ENCODE measurements at regions not wholly inside any gene's neighbourhood (a gene's known extent, or its start where the extent isn't known, plus 50 kb on each side); places are given as distances from the start of the nearest gene placed in this dataset.
"Not testable (repeated sequence)": the region's sequence is repeated elsewhere in the genome, so short reads cannot be mapped to it uniquely, and the experiment has no call there.

DNA sequence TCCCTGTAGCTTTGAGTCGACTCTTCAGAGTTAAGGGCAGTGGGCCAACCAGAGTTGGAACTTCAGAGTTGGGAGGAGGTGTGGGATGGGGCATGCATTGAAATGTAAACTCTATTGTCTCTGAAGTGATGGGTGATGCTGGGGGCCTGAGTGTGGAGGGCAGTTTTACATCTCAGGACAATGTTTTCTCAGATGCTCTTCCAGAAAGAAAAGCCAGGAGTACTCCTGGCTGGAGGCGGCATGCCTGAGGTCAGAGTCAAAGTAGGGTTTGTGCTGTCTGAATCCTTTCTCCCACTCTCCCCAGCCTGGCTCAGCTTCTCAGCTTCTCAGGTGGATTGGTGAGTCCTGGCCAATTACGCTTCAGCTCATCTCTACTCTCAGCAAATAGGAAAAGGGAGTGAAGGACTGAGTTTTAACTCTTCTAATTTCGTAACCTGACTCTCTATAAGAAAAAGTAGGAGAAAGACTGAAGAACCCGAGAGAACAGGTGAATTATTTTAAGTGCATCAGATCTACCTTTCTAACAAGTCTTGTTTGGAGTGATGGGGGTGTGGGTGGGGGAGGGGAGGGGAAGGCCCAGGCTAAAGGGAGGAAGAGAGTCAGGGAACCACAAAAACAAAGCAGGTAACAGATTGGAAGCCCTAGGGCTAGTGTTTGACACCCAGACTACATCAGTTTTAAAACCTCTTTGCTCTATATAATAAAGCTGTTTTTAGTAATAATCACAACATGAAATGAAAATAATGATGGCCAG is 107.5 kb upstream of the PELI1 start:
- DNase-seq (ENCODE audit: low spot score) = no peak

DNA sequence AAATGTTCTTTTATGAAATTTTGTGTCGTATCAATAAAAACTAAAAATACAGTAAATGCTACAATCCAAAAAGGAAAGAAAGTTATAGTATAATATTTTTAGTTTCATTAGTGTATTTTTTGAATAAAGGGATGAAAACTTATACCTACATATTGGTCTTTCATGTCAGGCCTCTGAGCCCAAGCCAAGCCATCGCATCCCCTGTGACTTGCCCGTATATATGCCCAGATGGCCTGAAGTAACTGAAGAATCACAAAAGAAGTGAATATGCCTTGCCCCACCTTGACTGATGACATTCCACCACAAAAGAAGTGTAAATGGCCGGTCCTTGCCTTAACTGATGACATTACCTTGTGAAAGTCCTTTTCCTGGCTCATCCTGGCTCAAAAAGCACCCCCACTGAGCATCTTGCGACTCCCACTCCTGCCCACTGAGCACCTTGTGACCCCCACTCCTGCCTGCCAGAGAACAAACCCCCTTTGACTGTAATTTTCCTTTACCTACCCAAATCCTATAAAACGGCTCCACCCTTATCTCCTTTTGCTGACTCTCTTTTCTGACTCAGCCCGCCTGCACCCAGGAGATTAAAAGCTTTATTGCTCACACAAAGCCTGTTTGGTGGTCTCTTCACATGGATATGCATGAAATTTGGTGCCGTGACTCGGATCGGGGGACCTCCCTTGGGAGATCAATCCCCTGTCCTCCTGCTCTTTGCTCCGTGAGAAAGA is 108.2 kb upstream of the PELI1 start:
- DNase-seq (ENCODE audit: low spot score) = not testable (repeated sequence)

DNA sequence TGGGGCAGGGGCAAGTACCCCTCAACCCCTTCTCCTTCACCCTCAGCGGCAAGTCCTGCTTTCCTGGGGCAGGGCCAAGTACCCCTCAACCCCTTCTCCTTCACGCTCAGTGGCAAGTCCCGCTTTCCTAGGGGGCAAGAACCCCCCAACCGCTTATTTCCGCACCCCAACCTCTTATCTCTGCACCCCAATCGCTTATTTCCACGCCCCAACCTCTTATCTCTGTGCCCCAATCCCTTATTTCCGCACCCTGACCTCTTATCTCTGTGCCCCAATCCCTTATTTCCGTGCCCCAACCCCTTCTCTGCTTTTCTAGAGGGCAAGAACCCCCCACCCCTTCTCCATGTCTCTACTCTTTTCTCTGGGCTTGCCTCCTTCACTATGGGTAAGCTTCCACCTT is 109.2 kb upstream of the PELI1 start:
- DNase-seq (ENCODE audit: low spot score) = not testable (repeated sequence)

DNA sequence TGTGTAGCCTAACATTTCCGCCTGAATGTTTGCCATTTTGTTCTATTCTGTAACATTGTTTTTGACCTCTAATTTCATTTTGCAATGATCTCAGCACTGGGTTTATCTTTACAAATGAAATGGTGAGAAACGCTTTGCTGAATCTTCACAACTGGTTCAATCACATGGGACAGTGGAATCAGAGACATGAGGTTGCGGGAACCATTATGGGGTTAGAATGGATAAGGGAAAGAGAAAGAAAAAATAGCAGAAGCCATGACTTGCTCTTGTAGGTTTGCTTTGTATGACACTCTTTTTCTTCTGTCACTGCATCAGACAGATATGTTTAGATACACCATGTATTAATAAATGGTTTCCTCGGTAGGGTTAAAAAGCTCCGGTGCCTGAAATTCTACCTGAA is 114.3 kb upstream of the PELI1 start:
- DNase-seq (ENCODE audit: low spot score) = no peak

DNA sequence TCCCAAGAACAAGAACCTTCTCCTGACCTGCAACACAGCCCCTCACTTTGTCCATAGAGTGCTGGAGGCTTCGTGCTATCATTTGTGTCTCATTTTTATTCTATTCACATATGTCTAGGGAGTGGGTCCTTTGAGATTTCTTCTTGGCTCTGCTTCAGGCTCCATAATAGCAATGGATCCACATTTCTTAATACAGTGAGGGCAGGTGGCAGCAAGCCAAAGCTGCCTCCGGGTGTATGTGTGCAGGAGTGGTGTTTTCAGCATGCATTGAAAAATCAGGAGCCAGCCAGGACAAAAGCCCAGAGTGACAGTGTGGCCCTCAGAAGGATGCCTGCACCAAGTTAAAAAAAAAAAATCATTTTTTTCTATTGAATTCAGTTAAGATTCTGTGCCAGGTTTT is 115.1 kb upstream of the PELI1 start:
- no peak for DNase-seq (ENCODE audit: low spot score)

DNA sequence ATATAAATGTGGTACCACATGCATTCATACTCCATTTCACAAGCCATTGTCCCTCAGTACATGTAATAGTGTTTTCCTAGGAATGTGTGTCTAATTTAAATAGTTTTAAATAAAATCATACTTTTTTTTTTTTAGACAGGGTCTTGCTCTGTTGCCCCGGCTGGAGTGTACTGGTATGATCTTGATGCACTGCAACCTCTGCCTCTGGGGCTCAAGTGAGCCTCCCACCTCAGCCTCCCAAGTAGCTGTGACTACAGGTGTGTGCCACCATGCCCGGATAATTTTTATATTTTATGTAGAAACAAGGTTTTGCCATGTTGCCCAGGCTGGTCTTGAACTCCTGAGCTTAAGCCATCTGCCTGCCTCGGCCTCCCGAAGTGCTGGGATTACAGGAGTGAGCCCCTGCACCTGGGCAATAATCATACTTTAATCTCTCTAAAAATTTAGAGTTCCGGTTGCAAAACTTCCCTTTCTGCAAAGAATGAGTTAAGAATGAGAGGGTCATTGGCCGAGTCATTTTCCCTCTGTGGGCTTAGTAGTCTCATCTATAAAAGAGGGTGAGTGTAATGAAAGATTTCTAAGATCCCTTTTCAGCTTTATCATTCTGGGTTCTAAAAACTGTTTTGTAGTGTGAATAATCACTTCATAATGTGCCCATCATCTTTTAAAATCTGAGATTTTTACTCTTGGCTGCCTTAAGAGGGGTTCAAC is 116.0 kb upstream of the PELI1 start:
- DNase-seq (ENCODE audit: low spot score) = no peak

DNA sequence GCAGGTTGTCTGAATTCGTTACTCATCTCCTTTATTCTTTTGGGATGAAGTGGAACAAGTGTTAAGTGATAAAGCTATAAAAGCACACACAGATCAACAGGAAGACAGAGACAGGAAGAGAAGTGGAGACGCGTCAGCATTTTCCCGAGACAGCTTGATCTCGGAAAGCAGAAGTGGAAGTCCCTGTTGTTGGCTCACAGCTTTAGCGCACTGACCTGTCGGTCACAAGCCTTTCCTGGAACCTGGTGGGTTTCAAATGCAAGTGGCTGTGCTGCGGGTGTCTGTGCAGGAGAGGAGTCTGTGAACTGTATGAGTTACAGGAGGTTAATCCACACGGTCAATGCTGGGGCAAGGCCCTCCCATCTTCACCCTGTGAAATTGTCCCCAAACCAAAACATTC is 116.6 kb upstream of the PELI1 start:
- no peak for DNase-seq (ENCODE audit: low spot score)

DNA sequence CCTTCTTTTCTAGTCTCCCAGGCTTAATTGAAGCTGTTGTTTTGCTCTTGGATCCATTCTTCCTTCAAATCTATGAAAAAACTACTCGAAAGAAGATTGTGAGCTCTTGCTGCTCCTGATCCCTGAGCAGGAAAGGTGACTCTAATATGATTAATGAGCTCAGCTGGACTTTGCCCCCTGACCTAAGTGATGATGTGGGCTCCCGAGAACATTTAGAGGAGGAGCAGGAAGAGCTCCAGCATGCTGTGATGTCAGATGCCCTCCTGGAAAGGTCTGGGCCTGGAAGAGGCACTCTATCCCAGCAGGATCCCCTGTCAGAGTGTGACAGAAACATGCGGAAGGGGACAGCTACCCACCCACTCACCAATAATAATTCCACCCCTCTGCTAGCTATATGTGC is 117.9 kb upstream of the PELI1 start:
- no peak for DNase-seq (ENCODE audit: low spot score)

DNA sequence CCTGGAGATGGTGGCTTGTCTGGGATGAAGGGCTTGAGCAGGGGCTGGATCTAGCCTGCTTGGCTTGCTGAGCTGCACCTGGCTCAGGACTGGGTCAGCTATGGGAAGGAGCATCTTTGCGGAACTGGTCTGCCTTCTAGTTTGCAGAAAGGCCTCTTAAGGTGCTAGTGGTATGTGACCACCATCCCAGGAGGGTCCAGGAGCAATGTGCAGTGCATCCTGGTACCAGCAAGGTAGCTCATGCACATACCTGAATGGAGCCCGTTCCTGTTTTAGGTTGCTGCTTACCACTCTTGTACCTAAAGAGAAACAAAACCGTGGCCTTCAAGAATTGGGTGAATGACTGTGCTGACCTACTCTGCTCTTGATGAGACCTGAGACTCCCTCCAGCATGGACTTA is 118.6 kb upstream of the PELI1 start:
- DNase-seq (ENCODE audit: low spot score) = no peak

DNA sequence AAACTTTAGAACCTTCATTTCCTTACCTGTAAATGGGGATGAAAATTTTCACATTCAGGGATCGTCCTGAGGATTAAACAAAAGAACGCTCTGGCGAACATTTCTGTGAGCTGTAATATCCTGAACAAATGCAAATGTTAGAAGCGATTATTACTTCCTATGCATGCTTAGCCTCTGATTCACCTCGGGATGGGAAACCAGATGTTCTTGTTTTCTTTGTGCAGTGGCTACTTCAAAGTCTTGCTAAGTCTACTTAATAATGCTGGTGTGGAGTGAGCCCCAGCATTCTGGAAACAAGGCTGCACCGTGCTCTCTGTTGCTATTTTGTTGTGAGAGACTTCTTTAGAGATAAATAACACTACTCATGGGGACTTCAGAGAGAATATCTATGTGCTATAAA is 119.1 kb upstream of the PELI1 start:
- no peak for DNase-seq (ENCODE audit: low spot score)

DNA sequence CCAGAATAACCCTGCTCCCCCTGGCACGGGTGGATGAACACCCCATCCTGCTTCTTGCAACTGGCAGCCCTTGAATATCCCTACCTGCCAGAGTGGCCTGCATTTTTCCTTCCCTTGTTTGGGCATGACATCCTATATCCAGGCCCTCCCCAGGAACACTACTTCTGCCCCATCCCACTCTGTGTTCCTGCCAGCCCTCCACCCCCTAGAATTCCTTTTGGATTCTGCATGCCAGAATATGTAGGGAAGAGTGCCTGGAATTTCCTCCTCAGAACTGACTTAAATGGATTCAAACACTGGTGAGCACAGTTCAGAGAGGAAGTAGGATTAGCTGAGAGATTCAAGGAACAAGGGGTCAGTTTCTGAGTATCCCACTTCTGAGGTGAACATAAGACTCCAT is 123.5 kb upstream of the PELI1 start:
- DNase-seq (ENCODE audit: low spot score) = no peak

DNA sequence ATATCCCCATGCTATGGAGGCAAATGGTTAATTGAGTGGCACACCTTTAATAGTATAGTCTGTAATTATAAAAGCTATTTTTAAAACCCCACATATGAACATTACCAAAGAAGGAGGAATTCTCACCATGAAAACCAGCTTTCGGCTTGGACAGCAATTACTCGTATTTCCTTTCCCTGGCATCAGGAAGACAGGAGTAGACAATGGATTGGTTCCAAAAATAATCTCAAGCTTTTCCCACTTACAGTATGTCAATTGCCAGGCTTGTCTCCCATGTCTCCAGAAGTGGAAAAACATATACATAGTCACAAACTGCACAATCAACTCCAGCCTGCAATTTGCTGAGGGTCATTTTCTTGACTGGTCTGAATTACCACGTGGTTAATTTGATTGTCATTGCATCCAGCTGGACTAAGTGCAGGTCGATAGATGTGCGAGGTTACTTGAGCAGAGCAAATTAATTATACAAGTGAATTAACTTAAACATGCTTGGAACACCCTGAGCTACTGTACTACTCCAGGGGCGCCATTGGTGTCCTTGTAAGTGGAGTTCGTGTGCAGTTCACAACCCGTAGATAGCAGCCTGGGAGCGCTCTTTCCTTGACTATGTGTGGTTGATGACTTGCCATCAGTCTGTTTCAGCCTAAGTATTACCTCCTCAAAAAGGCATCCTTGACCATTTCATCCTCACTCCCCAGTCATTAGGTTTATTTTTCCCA is 124.3 kb upstream of the PELI1 start:
- no peak for DNase-seq (ENCODE audit: low spot score)

DNA sequence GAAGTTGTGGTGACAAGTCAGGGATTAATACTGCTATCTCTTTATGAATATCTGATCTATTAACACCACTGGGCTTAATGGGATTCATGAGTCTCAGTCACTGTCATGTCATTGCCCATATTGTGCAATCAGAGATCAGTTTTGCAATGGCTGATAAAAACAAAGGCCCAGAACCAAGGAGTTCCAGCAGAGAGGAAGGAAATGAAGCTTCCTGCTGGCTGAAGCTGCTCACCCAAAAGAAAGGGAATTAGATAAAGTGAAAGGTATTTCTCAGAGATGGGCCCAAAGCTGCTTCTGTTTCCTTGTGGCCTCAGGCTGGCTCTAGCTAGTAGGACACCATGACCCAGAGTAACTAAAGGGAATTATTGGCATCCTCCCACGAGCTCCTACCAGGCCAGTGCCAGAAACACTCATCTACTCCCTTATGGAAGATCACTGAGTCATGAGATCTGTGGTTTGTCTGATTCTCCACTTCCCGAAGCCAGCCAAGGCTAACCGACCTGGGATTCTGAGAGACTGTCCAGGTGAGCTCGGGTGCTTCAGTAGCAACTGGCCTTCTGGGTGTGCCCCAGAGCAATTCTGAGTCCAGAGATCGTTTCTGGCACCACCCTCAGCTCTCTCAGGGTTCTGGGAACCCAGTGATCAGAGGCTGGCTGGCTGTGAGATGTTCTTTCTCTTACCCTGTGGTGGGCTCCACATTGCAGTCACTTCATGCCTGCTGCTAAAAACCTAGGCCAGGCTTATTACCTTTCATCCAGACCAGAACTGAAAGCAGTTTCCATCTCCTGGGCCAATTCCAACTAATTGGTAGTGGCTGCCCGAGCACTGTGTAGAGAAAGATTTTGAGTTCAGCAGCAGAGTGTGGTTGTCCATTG is 129.5 kb upstream of the PELI1 start:
- DNase-seq (ENCODE audit: low spot score) = no peak

DNA sequence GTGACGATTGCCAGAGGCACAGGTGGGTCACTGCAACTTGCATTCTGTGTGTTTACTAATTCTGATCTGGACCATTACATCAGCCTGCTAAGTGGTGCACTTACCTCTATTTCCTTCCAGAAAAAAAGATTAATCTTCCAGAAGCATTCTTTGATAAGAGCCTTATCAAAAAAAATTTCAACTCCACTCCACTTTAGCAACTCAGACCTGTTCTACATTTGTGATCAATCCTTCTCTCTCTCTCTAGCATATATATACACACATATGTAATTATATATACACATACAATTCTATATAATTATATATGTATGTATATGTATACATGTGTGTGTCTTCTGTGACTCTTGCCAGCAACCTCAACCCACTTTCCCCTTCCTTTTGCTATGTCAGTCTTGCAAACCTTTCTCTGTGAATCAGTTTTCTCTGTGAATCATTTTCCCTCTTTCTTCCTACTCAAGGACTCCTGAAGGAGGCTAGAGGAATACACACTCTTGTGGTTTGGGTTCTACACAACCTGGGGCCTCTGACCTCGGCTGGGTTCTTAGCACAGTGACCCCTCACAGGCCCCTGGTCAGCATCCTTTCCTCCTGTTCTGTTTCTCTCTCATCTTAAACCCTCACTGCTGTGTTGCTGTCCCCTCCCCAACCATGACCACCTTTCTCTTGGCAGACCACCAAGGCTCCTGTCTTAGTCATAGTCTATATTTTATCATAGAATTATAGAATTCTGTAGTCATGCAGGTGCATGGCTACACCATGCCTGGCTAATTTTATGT is 130.4 kb upstream of the PELI1 start:
- DNase-seq (ENCODE audit: low spot score) = no peak

DNA sequence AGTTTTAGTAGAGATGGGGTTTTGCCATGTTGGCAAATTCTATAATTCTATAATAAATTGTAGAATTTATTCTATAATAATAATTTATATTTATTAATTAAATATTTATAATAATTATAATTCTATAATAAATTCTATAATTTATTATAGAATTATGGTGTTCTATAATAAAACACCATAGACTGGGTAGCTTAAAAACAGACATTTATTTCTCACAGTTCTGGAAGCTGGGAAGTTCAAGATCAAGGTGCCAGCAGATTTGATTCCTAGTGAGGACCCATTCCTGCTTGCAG is 130.9 kb upstream of the PELI1 start:
- DNase-seq (ENCODE audit: low spot score) = no peak

DNA sequence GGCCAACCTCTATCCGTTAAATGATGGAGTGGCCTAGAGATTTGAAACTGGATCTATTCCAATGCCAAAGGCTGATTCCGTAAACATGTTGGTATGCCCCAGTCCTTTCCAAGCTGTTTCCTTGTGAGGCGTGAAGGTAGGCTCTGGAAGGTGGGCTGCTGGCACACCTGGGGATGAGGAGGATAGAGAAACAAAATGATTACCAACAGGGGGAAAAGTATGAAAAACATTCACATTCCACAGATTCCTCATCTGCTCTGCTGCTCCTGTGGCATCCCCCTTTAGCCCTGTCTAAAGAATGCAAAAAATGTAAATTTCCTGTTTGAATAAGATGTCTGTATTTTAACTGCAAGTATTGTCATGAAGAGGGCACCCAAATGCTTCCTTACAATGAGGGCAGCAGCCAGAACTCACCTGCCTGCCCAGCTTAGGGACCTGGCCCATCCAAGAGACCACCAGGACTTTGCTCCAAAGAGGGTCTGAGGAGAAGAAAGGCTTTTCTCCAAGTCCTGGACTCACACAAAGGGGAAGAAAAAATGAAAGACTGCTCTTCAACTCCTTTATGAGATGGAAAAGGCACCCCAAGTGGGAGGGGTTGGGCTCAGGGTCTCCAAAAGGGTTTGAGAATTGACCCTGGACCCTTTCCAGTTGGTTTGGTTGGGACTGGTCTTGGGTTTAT is 132.3 kb upstream of the PELI1 start:
- no peak for DNase-seq (ENCODE audit: low spot score)

DNA sequence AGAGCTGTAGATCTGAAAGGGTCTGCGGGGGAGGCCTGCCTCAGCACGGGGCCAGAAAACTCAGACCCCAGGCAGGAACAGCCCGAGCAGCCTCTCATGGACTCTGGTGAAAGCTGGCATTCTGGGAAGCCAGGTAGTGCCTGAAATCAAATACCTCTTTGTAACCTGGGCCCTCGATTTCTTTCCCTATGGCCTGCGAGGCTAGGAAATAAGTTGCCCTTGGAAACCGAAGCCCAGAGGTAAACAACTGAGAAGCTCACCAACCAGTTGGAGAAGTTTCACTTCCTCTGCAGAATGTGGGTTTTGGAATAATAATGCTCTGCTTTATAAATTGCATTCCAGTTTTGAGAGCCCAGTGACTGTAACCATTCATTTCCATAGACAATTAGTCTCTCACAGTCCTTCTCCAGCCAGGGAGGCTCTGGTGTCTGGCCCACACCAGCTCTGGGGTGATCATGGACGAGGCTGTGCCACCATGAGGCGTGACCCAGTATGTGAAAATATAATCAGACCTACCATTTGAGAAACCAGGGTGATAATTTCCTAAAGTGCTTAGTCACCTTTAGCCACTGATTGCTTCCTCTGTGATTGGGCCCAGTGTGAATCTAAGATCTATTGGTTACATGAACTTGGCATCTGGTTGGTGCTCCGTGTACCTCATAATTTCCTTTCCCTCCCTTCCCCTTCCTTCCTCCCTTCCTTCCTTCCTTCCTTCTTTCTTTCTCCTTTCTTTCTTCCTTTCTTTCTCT is 133.1 kb upstream of the PELI1 start:
- DNase-seq (ENCODE audit: low spot score) = no peak

DNA sequence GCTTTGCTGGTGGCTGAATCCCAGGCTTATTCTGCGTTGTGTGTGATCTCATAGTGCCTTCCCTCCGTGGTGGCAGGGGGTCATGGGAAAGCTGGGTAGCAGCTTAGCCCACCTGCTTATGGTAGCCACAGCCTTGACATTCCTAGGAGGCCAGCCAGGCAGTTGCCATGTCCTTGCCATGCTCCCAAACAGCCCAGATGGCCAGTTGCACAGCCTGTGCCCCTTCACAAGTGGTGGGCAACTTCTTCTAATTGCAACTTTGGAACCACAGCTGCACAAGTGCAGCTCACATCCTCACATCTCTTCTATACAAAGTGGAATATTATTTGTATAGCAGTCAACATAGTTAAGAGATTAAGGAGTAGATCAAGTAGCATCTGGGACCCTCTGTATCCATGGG is 136.6 kb upstream of the PELI1 start:
- DNase-seq (ENCODE audit: low spot score) = not testable (repeated sequence)

DNA sequence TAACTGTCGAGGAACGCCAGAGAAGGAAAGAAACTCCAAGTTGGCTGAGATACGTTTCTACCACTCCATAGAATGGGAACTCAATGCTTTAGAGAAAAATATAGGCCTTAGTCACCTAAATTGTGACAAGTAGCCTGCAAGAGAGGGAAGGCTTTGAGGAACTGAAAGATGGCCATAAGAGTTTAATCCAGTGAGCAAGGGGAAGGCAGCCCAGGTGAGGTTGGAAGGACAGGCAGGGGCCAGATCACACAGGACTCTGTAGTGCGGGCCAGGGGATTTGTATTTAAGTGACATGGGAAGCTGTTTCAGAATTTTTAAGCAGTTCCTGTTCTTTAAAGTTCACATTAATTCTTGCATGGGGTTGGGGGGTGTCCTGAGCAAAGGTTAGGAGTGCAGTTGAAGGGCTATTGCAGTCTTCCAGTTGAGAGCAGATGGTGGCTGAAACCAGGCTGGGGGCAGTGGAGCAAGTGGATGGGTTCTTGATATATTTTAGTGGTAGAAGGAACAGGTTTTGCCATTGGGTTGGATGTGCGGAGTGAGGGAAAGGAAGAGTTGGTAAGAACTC is 138.9 kb upstream of the PELI1 start:
- DNase-seq (ENCODE audit: low spot score) = no peak
